CD4-positive, alpha-beta memory T cell (primary cell): ENCODE measurements at regions not wholly inside any gene's neighbourhood (a gene's known extent, or its start where the extent isn't known, plus 50 kb on each side); places are given as distances from the start of the nearest gene placed in this dataset.
"Not testable (repeated sequence)": the region's sequence is repeated elsewhere in the genome, so short reads cannot be mapped to it uniquely, and the experiment has no call there.

ENCODE experiments used
- CTCF ChIA-PET: fragments of 350-600 bp; sonication (Branson Sonifier 250); formaldehyde crosslinking; loops from one replicate; lab custom pipeline; 2021; ENCODE audit warnings: inconsistent platforms; ENCODE audit not compliant: partially characterized antibody; lab: Charles Lee
- POLR2A ChIA-PET: fragments of 350-600 bp; sonication (Branson Sonifier 250); formaldehyde crosslinking; loops from one replicate; lab custom pipeline; 2021; ENCODE audit not compliant: partially characterized antibody; lab: Charles Lee
- DNase-seq, 5 donors: peaks; one replicate each; pipeline versions ENCODE4 v3.0.0 to v3.0.0-alpha.2; 2020 to 2022; ENCODE audit warnings: mixed read lengths in 1 of 5
- H3K27ac ChIP-seq: one replicate; pipeline ENCODE4 v1.7.0; 2013; ENCODE audit warnings: low read depth, low read length
- H3K27me3 ChIP-seq: 2 replicates; pipeline ENCODE4 v1.7.0; 2013; ENCODE audit warnings: mild to moderate bottlenecking, low read length, moderate library complexity; ENCODE audit not compliant: insufficient read depth
- H3K36me3 ChIP-seq: 2 replicates; pipeline ENCODE4 v1.7.0; 2013; ENCODE audit warnings: mild to moderate bottlenecking, low read length, moderate library complexity; ENCODE audit not compliant: insufficient read depth
- H3K4me1 ChIP-seq: 2 replicates; pipeline ENCODE4 v1.7.0; 2013; ENCODE audit warnings: mild to moderate bottlenecking, low read length, moderate library complexity; ENCODE audit not compliant: insufficient read depth
- H3K4me3 ChIP-seq, 2 donors: one replicate each; pipeline ENCODE4 v1.7.0; 2013; ENCODE audit warnings: low read length in 2 of 2, mild to moderate bottlenecking in 1 of 2
- H3K9me3 ChIP-seq, 2 donors: one replicate each; pipeline ENCODE4 v1.7.0; 2013; ENCODE audit warnings: low read length in 2 of 2, control low read depth in 1 of 2; ENCODE audit not compliant: control insufficient read depth in 1 of 2
- H3K27ac Mint-ChIP-seq, 7 donors: one replicate each; pipeline ENCODE4 v1.8.0; 2020 to 2021; ENCODE audit warnings: mixed read lengths in 7 of 7, mild to moderate bottlenecking in 6 of 7, inconsistent platforms in 3 of 7, moderate library complexity in 3 of 7
- H3K27me3 Mint-ChIP-seq, 2 donors: one replicate each; pipeline ENCODE4 v1.8.0; 2020 to 2021; ENCODE audit warnings: mixed read lengths in 2 of 2
- H3K36me3 Mint-ChIP-seq, 2 donors: one replicate each; pipeline ENCODE4 v1.8.0; 2020 to 2021; ENCODE audit warnings: mixed read lengths in 2 of 2, inconsistent platforms in 1 of 2, mild to moderate bottlenecking in 1 of 2
- H3K4me1 Mint-ChIP-seq, 4 donors: one replicate each; pipeline ENCODE4 v1.8.0; 2020 to 2021; ENCODE audit warnings: mixed read lengths in 4 of 4, mild to moderate bottlenecking in 1 of 4
- H3K4me3 Mint-ChIP-seq, 8 donors: one replicate each; pipeline ENCODE4 v1.8.0; 2020 to 2021; ENCODE audit warnings: mixed read lengths in 8 of 8, mild to moderate bottlenecking in 7 of 8, moderate library complexity in 6 of 8, inconsistent platforms in 3 of 8
- H3K9me3 Mint-ChIP-seq, 8 donors: one replicate each; pipeline ENCODE4 v1.8.0; 2020 to 2021; ENCODE audit warnings: mixed read lengths in 8 of 8, mild to moderate bottlenecking in 5 of 8, inconsistent platforms in 3 of 8, moderate library complexity in 1 of 8
- intact Hi-C: fragments of 100-400 bp; cut with micrococcal nuclease; formaldehyde crosslinking; loops from one replicate; pipeline ENCODE4 v1.15.1; 2023

- Mint-ChIP-seq H3K9me3 (peaks cover 0 to 3% (median 0%) of the 10 kb centered on the region in 8 donors), H3K27ac (no peak overlapping the region), H3K4me3 (no peak overlapping the region), H3K4me1 (no peaks in the 10 kb centered on the region), H3K27me3 (peaks cover 7 to 10% of the 10 kb centered on the region in 2 donors), H3K36me3 (peaks cover 0 to 3% of the 10 kb centered on the region in 2 donors)
- ChIA-PET CTCF (no interaction called here), POLR2A (no interaction called here)
- Histone ChIP-seq H3K9me3 (no peaks in the 10 kb centered on the region), H3K4me3 (no peak overlapping the region), H3K36me3 (no peaks in the 10 kb centered on the region), H3K4me1 (no peaks in the 10 kb centered on the region), H3K27ac (no peak overlapping the region), H3K27me3 (peaks cover 3% of the 10 kb centered on the region)
- intact Hi-C loops = no loop called here
- no peak for DNase-seq
Observed at GRCh38 chr3:53425936-53426335, 68.5 kb upstream of the CACNA1D start.

- ChIA-PET POLR2A (no interaction called here), CTCF (no interaction called here)
- no peaks in the 10 kb centered on the region for H3K9me3 ChIP-seq
- Mint-ChIP-seq H3K27ac (no peak overlapping the region), H3K4me1 (no peaks in the 10 kb centered on the region), H3K36me3 (peaks cover 0 to 3% of the 10 kb centered on the region in 2 donors), H3K4me3 (no peak overlapping the region), H3K9me3 (peaks cover 0 to 3% (median 0%) of the 10 kb centered on the region in 8 donors), H3K27me3 (peaks cover 8 to 10% of the 10 kb centered on the region in 2 donors)
- intact Hi-C loops = no loop called here
- H3K4me3 ChIP-seq = no peak overlapping the region
- no peak overlapping the region for H3K27ac ChIP-seq
- DNase-seq = no peak
- no peaks in the 10 kb centered on the region for H3K4me1 ChIP-seq
- peaks cover 3% of the 10 kb centered on the region for H3K27me3 ChIP-seq
- H3K36me3 ChIP-seq = no peaks in the 10 kb centered on the region
Observed at GRCh38 chr3:53426918-53427317, 67.5 kb upstream of the CACNA1D start.

GRCh38 chr3:53436828-53437227, 57.6 kb upstream of the CACNA1D start:
- Histone ChIP-seq H3K4me3 (no peak overlapping the region), H3K27ac (no peak overlapping the region), H3K36me3 (no peaks in the 10 kb centered on the region), H3K27me3 (no peaks in the 10 kb centered on the region), H3K4me1 (no peaks in the 10 kb centered on the region), H3K9me3 (no peaks in the 10 kb centered on the region)
- Mint-ChIP-seq H3K4me1 (no peaks in the 10 kb centered on the region), H3K27me3 (peaks cover 13 to 14% of the 10 kb centered on the region in 2 donors), H3K27ac (no peak overlapping the region), H3K36me3 (no peaks in the 10 kb centered on the region), H3K4me3 (no peak overlapping the region), H3K9me3 (peaks cover 0 to 4% (median 0%) of the 10 kb centered on the region in 8 donors)
- CTCF ChIA-PET = no interaction called here
- POLR2A ChIA-PET = no interaction called here
- intact Hi-C loops = no loop called here
- DNase-seq = no peak

- H3K27ac Mint-ChIP-seq, POLR2A ChIA-PET, DNase-seq, intact Hi-C loops, H3K27me3 ChIP-seq, H3K27ac ChIP-seq, H3K36me3 ChIP-seq, H3K9me3 Mint-ChIP-seq, CTCF ChIA-PET, H3K36me3 Mint-ChIP-seq, H3K4me1 Mint-ChIP-seq, H3K4me3 Mint-ChIP-seq, H3K4me3 ChIP-seq, H3K4me1 ChIP-seq, H3K9me3 ChIP-seq: not testable (repeated sequence)
- H3K27me3 Mint-ChIP-seq = peaks cover 19 to 29% of the 10 kb centered on the region in 2 donors
Observed at GRCh38 chr3:53442863-53443262, 51.5 kb upstream of the CACNA1D start.
